ENCODE measurements at regions not wholly inside any gene's neighbourhood (a gene's known extent, or its start where the extent isn't known, plus 50 kb on each side); places are given as distances from the start of the nearest gene placed in this dataset.

- H3K9me3 Mint-ChIP-seq: no peaks in the 10 kb centered on the region
- H3K4me3 Mint-ChIP-seq: no peak overlapping the region
- H3K27me3 Mint-ChIP-seq: peaks cover 6% of the 10 kb centered on the region
- H3K4me1 Mint-ChIP-seq: no peaks in the 10 kb centered on the region
- no peaks in the 10 kb centered on the region for H3K36me3 Mint-ChIP-seq
- no peak overlapping the region for H3K27ac Mint-ChIP-seq
Measured at GRCh38 chr5:74056107-74056788, 430.3 kb downstream of the ARHGEF28 start.

GRCh38 chr5:74055486-74056106 lies 429.6 kb downstream of the ARHGEF28 start:
- no peaks in the 10 kb centered on the region for H3K4me1 Mint-ChIP-seq
- H3K36me3 Mint-ChIP-seq: no peaks in the 10 kb centered on the region
- no peak overlapping the region for H3K4me3 Mint-ChIP-seq
- no peaks in the 10 kb centered on the region for H3K9me3 Mint-ChIP-seq
- H3K27me3 Mint-ChIP-seq: peaks cover 6% of the 10 kb centered on the region
- H3K27ac Mint-ChIP-seq: no peak overlapping the region

DNA sequence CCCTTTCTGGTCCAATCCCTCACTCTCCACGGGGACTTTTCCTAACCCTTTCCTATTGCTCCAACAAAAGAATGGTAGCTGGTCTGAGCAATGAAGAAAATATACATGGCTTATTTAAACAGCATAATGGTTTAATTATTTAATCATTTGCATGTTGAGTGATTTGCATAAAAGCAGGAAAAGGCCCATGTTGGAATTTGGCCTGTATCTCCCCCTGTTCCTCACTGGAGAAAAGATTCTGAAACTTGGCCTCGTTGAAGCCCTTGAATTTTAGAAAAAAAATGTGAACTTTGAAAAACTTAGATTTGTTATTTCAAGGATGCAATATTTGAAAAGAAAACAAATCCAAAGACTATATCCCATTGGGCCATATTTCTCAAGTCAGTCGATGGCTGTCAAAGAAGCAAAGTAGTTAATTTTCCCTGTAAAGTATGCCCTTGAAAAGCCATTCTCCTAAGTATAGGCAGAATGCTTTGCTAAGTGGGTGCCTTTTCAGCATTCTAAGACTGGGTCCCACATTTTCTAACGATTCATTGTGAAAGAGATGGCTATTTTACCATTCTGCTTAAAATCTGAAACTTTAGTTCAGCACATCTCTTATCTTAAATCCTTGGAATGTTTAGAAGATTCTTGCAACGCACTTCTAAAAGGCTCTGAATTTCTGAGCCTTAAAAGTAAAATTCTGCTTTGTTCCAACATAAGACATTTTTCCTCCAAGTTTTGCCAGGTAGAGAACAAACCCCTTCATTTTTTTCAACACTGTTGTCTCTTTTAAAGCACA lies 428.8 kb downstream of the ARHGEF28 start:
- Mint-ChIP-seq H3K9me3 (no peaks in the 10 kb centered on the region), H3K27ac (no peak overlapping the region), H3K36me3 (no peaks in the 10 kb centered on the region)

GRCh38 chr5:74054139-74054538 lies 428.1 kb downstream of the ARHGEF28 start:
- Mint-ChIP-seq H3K4me3 (no peak overlapping the region), H3K4me1 (no peaks in the 10 kb centered on the region), H3K27me3 (peaks cover 8% of the 10 kb centered on the region), H3K36me3 (no peaks in the 10 kb centered on the region), H3K27ac (no peak overlapping the region), H3K9me3 (no peaks in the 10 kb centered on the region)

More for the DNA sequence above, 428.8 kb downstream of the ARHGEF28 start:
- Mint-ChIP-seq H3K27me3 (peaks cover 8% of the 10 kb centered on the region), H3K4me1 (no peaks in the 10 kb centered on the region), H3K4me3 (no peak overlapping the region)

DNA sequence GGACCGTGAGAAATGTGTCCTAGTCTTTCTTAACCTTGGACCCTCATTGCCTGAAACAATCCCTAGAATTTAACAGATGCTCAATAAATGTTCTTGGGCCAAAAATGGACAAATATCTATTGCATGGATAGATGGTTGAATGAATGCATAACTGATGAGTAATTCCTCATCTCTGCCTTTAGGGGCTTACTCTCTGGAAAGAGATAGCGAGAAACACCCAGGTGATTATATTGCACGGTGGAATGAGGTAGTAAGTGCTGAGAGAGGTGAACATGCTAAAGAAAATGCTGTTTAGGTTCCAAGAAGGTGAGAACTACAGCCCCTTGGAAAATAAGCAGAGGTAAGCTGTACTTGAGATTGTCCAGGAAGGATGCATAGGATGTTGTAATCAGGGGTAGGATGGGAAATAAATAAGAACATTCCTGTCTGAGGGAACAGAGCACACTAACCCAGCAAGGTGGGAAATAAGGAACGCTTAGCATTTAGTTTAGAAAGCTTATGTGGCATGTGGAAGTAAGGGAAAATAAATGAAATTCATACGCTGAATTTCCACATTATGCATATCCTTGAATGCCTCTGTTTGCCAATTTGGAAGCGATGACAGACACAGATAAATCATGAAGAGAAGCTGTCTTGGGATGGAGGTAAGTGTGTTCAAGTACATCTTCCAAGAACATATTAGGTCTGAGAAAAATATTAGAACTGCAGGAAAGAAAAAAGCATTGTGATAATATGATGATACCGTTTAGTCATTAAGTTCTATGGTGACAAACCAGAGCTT lies 426.6 kb downstream of the ARHGEF28 start:
- Mint-ChIP-seq H3K9me3 (no peaks in the 10 kb centered on the region), H3K4me1 (no peaks in the 10 kb centered on the region), H3K27ac (no peak overlapping the region)

GRCh38 chr5:74051076-74051475 lies 425.1 kb downstream of the ARHGEF28 start:
- no peak overlapping the region for H3K27ac Mint-ChIP-seq
- H3K4me3 Mint-ChIP-seq: no peak overlapping the region
- peaks cover 8% of the 10 kb centered on the region for H3K27me3 Mint-ChIP-seq
- H3K36me3 Mint-ChIP-seq: no peaks in the 10 kb centered on the region
- no peaks in the 10 kb centered on the region for H3K4me1 Mint-ChIP-seq
- H3K9me3 Mint-ChIP-seq: no peaks in the 10 kb centered on the region

More for the DNA sequence above, 426.6 kb downstream of the ARHGEF28 start:
- H3K4me3 Mint-ChIP-seq: no peak overlapping the region
- peaks cover 8% of the 10 kb centered on the region for H3K27me3 Mint-ChIP-seq
- no peaks in the 10 kb centered on the region for H3K36me3 Mint-ChIP-seq

- Mint-ChIP-seq H3K27ac (no peak overlapping the region), H3K4me3 (no peak overlapping the region), H3K9me3 (no peaks in the 10 kb centered on the region), H3K27me3 (peaks cover 4% of the 10 kb centered on the region), H3K36me3 (no peaks in the 10 kb centered on the region), H3K4me1 (no peaks in the 10 kb centered on the region)
Measured at GRCh38 chr5:74044936-74045335, 418.9 kb downstream of the ARHGEF28 start.

DNA sequence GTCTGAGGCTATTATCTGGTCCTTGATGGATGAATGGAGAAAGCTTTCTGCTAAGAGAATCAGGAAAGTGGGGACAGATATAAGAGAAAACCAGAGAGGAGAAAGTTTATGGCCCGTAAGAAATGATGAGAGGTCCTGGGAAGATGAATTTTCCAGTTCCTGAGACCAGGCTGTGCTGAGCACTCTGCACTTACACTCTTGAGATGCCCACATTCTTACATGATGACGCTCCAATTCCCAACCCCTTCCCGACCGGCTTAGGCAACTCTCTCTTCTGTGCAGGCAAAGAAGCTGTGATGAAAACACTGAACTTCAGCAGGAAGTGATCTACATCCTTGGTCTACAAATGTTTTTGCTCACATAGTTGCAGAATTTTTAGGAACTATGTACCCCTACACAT lies 417.0 kb downstream of the ARHGEF28 start:
- H3K27me3 Mint-ChIP-seq: peaks cover 3% of the 10 kb centered on the region
- H3K4me3 Mint-ChIP-seq: no peak overlapping the region
- H3K36me3 Mint-ChIP-seq: no peaks in the 10 kb centered on the region
- no peak overlapping the region for H3K27ac Mint-ChIP-seq
- H3K9me3 Mint-ChIP-seq: no peaks in the 10 kb centered on the region
- H3K4me1 Mint-ChIP-seq: no peaks in the 10 kb centered on the region

DNA sequence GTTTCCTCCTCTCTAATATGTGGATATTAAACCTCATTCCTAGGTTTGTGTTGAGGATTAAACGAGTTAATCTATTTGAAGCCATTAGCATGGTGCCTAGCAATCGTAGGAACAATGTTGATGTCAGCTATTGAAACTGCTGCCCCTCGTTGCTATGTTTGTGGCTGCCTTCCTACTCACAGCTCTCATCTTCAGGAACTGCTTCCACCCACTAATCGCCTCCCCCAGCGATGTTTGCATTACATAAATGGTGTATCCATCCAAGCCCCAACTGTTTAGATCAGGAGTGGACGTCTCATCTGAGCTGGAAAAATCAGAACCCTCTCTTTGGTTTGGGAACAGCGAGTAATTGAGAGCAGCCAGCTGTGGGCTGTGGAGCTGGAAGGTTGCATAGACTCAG lies 416.6 kb downstream of the ARHGEF28 start:
- no peak overlapping the region for H3K27ac Mint-ChIP-seq
- H3K4me1 Mint-ChIP-seq: no peaks in the 10 kb centered on the region
- H3K4me3 Mint-ChIP-seq: no peak overlapping the region
- H3K9me3 Mint-ChIP-seq: no peaks in the 10 kb centered on the region
- H3K27me3 Mint-ChIP-seq: peaks cover 3% of the 10 kb centered on the region
- no peaks in the 10 kb centered on the region for H3K36me3 Mint-ChIP-seq

- Mint-ChIP-seq H3K36me3 (no peaks in the 10 kb centered on the region), H3K4me1 (no peaks in the 10 kb centered on the region), H3K4me3 (no peak overlapping the region), H3K27ac (no peak overlapping the region), H3K27me3 (peaks cover 3% of the 10 kb centered on the region), H3K9me3 (no peaks in the 10 kb centered on the region)
Measured at GRCh38 chr5:74041913-74042312, 415.9 kb downstream of the ARHGEF28 start.

DNA sequence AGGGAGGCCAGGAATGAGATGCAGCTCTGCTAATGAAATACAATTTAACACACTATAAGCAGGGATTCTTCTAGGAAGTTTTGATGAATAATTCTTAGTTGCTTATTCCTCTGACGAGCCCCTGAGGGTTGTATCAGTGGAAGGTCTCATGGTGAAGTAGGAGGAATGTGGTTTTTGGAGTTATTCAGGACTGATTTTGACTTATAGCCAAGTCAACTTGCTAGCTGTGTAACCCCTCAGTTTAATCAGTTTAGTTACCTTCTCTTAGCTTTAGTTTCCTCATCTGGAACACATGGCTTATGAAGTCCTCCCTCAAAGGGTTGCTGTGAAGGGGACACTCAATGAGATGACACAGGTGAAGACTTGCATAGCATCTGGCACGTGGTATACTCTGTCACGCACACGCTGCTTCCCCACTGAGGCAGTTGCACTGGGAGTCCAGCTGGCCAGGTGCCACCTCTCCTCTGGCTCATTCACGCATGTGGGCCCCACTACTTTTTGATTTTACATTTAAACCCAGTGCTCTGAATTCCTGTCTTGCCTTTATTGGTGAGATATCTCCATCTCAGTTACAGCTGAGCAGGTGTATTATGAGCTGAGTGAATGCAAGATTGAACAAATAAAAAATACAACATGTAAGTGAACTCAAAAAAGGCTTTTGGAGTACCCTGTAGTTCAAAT lies 415.0 kb downstream of the ARHGEF28 start:
- Mint-ChIP-seq H3K9me3 (no peaks in the 10 kb centered on the region), H3K36me3 (no peaks in the 10 kb centered on the region), H3K4me3 (no peak overlapping the region), H3K27me3 (peaks cover 3% of the 10 kb centered on the region), H3K27ac (no peak overlapping the region), H3K4me1 (no peaks in the 10 kb centered on the region)

GRCh38 chr5:74040065-74040551 lies 414.1 kb downstream of the ARHGEF28 start:
- Mint-ChIP-seq H3K4me1 (no peaks in the 10 kb centered on the region), H3K4me3 (no peak overlapping the region), H3K36me3 (no peaks in the 10 kb centered on the region), H3K27ac (no peak overlapping the region), H3K27me3 (peaks cover 3% of the 10 kb centered on the region), H3K9me3 (no peaks in the 10 kb centered on the region)

DNA sequence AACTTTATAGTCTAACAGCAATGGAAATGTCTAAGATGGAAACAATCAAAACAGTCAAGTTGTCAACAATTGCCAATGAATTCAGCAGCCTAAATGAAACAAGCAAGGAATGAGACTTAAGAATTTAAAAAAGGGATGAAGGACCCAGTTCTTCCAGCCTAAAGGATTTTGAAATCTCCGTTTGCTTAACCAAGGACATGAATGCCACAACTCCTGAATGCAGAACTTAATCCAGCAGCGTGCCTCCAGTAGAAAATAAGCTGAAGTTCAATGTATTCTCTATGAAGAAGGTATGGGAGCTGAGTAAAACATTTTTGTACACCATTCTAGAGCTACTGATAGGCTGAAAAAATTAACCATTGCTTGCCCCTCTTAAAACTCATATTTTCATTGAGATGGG lies 411.3 kb downstream of the ARHGEF28 start:
- Mint-ChIP-seq H3K4me1 (no peaks in the 10 kb centered on the region), H3K27ac (no peak overlapping the region), H3K27me3 (peaks cover 6% of the 10 kb centered on the region), H3K9me3 (no peaks in the 10 kb centered on the region), H3K36me3 (no peaks in the 10 kb centered on the region), H3K4me3 (no peak overlapping the region)

DNA sequence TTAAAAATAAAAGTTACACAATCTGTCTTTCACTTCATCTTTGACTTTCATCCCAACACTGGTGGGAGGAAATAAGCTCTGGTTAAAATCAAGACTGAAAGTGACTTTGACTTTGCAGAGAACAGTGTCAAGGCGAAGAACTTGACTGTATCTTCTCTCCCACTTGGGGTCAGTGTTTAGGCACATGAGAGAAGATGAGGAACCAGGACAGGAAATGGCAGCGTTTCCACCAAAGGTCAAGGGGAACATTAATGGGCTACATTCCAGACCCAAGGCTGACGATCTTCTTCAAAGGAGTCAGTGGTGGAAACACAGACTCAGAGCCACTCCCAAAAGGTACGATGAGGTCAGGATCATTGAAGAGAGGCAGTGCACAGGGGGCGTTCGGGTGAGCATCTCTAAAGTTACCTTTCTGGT lies 409.5 kb downstream of the ARHGEF28 start:
- Mint-ChIP-seq H3K36me3 (no peaks in the 10 kb centered on the region), H3K9me3 (no peaks in the 10 kb centered on the region), H3K27ac (no peak overlapping the region), H3K4me3 (no peak overlapping the region), H3K27me3 (peaks cover 7% of the 10 kb centered on the region), H3K4me1 (no peaks in the 10 kb centered on the region)

DNA sequence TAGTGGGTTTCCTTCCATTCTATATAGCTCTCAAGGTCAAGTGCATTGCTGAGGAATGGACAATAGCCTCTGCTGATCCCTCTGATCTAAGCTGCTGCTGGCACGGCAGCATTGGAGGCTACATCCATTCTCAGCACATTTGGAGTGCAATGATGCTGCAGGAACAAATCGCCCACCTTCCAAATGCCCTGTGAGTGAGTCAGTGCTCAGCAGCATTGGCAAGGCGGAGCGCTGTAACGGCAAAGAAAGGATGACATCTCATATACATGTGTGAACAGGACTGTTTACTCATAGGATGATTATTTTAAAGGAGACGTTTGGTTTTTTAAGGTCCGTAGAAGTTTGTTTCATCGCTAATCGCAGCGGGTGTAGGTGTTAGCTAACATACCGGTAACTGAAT lies 408.7 kb downstream of the ARHGEF28 start:
- Mint-ChIP-seq H3K9me3 (no peaks in the 10 kb centered on the region), H3K27ac (no peak overlapping the region), H3K4me3 (no peak overlapping the region), H3K27me3 (peaks cover 10% of the 10 kb centered on the region), H3K36me3 (no peaks in the 10 kb centered on the region), H3K4me1 (no peaks in the 10 kb centered on the region)
